ENCODE measurements at regions not wholly inside any gene's neighbourhood (a gene's known extent, or its start where the extent isn't known, plus 50 kb on each side); places are given as distances from the start of the nearest gene placed in this dataset.

GRCh38 chr6:50141100-50141499, 91.4 kb upstream of the DEFB112 start:
- Histone ChIP-seq H3K27me3 (ENCODE audit: control insufficient read depth in 3 of 3, insufficient read depth in 3 of 3, low read length in 3 of 3) (no peaks in the 10 kb centered on the region), H3K4me3 (ENCODE audit: low read length in 3 of 3) (no peak overlapping the region), H3K36me3 (ENCODE audit: control insufficient read depth in 3 of 3, insufficient read depth in 3 of 3, low read length in 3 of 3) (no peaks in the 10 kb centered on the region), H3K9me3 (ENCODE audit: control insufficient read depth in 3 of 3, low read length in 3 of 3) (no peaks in the 10 kb centered on the region), H3K27ac (ENCODE audit: low read depth, low read length) (no peak overlapping the region), H3K9ac (ENCODE audit: low read depth in 1 of 3, low read length in 3 of 3) (no peak overlapping the region), H3K4me1 (ENCODE audit: control insufficient read depth in 3 of 3, insufficient read depth in 3 of 3, low read length in 3 of 3) (no peaks in the 10 kb centered on the region)

- Histone ChIP-seq H3K27me3 (ENCODE audit: control insufficient read depth in 3 of 3, insufficient read depth in 3 of 3, low read length in 3 of 3) (no peaks in the 10 kb centered on the region), H3K9ac (ENCODE audit: low read depth in 1 of 3, low read length in 3 of 3) (no peak overlapping the region), H3K4me3 (ENCODE audit: low read length in 3 of 3) (no peak overlapping the region), H3K9me3 (ENCODE audit: control insufficient read depth in 3 of 3, low read length in 3 of 3) (no peaks in the 10 kb centered on the region), H3K27ac (ENCODE audit: low read depth, low read length) (no peak overlapping the region), H3K36me3 (ENCODE audit: control insufficient read depth in 3 of 3, insufficient read depth in 3 of 3, low read length in 3 of 3) (no peaks in the 10 kb centered on the region), H3K4me1 (ENCODE audit: control insufficient read depth in 3 of 3, insufficient read depth in 3 of 3, low read length in 3 of 3) (no peaks in the 10 kb centered on the region)
These were observed 93.4 kb upstream of the DEFB112 start for GRCh38 chr6:50143011-50143719.

- Histone ChIP-seq H3K36me3 (ENCODE audit: control insufficient read depth in 3 of 3, insufficient read depth in 3 of 3, low read length in 3 of 3) (no peaks in the 10 kb centered on the region), H3K4me1 (ENCODE audit: control insufficient read depth in 3 of 3, insufficient read depth in 3 of 3, low read length in 3 of 3) (no peaks in the 10 kb centered on the region), H3K27ac (ENCODE audit: low read depth, low read length) (no peak overlapping the region), H3K4me3 (ENCODE audit: low read length in 3 of 3) (no peak overlapping the region), H3K27me3 (ENCODE audit: control insufficient read depth in 3 of 3, insufficient read depth in 3 of 3, low read length in 3 of 3) (no peaks in the 10 kb centered on the region), H3K9me3 (ENCODE audit: control insufficient read depth in 3 of 3, low read length in 3 of 3) (no peaks in the 10 kb centered on the region), H3K9ac (ENCODE audit: low read depth in 1 of 3, low read length in 3 of 3) (no peak overlapping the region)
These were observed 95.4 kb upstream of the DEFB112 start for GRCh38 chr6:50145125-50145524.

GRCh38 chr6:50147371-50147770, 97.6 kb upstream of the DEFB112 start:
- H3K4me1 ChIP-seq (ENCODE audit: control insufficient read depth in 3 of 3, insufficient read depth in 3 of 3, low read length in 3 of 3), result no peaks in the 10 kb centered on the region
- no peaks in the 10 kb centered on the region for H3K9me3 ChIP-seq (ENCODE audit: control insufficient read depth in 3 of 3, low read length in 3 of 3)
- H3K9ac ChIP-seq (ENCODE audit: low read depth in 1 of 3, low read length in 3 of 3), result no peak overlapping the region
- H3K27ac ChIP-seq (ENCODE audit: low read depth, low read length), result no peak overlapping the region
- H3K27me3 ChIP-seq (ENCODE audit: control insufficient read depth in 3 of 3, insufficient read depth in 3 of 3, low read length in 3 of 3), result no peaks in the 10 kb centered on the region
- no peaks in the 10 kb centered on the region for H3K36me3 ChIP-seq (ENCODE audit: control insufficient read depth in 3 of 3, insufficient read depth in 3 of 3, low read length in 3 of 3)
- H3K4me3 ChIP-seq (ENCODE audit: low read length in 3 of 3), result no peak overlapping the region

GRCh38 chr6:50180646-50181045, 130.9 kb upstream of the DEFB112 start:
- Histone ChIP-seq H3K9ac (ENCODE audit: low read depth in 1 of 3, low read length in 3 of 3) (no peak overlapping the region), H3K4me3 (ENCODE audit: low read length in 3 of 3) (no peak overlapping the region), H3K36me3 (ENCODE audit: control insufficient read depth in 3 of 3, insufficient read depth in 3 of 3, low read length in 3 of 3) (no peaks in the 10 kb centered on the region), H3K9me3 (ENCODE audit: control insufficient read depth in 3 of 3, low read length in 3 of 3) (peaks cover 0 to 3% (median 0%) of the 10 kb centered on the region in 3 donors), H3K27ac (ENCODE audit: low read depth, low read length) (no peak overlapping the region), H3K4me1 (ENCODE audit: control insufficient read depth in 3 of 3, insufficient read depth in 3 of 3, low read length in 3 of 3) (no peaks in the 10 kb centered on the region), H3K27me3 (ENCODE audit: control insufficient read depth in 3 of 3, insufficient read depth in 3 of 3, low read length in 3 of 3) (no peaks in the 10 kb centered on the region)

- Histone ChIP-seq H3K27ac (ENCODE audit: low read depth, low read length) (no peak overlapping the region), H3K4me3 (ENCODE audit: low read length in 3 of 3) (no peak overlapping the region), H3K27me3 (ENCODE audit: control insufficient read depth in 3 of 3, insufficient read depth in 3 of 3, low read length in 3 of 3) (no peaks in the 10 kb centered on the region), H3K4me1 (ENCODE audit: control insufficient read depth in 3 of 3, insufficient read depth in 3 of 3, low read length in 3 of 3) (no peaks in the 10 kb centered on the region), H3K36me3 (ENCODE audit: control insufficient read depth in 3 of 3, insufficient read depth in 3 of 3, low read length in 3 of 3) (no peaks in the 10 kb centered on the region), H3K9me3 (ENCODE audit: control insufficient read depth in 3 of 3, low read length in 3 of 3) (no peaks in the 10 kb centered on the region), H3K9ac (ENCODE audit: low read depth in 1 of 3, low read length in 3 of 3) (no peak overlapping the region)
These were observed 135.3 kb upstream of the DEFB112 start for GRCh38 chr6:50185006-50185405.

- Histone ChIP-seq H3K4me3 (ENCODE audit: low read length in 3 of 3) (no peak overlapping the region), H3K9ac (ENCODE audit: low read depth in 1 of 3, low read length in 3 of 3) (no peak overlapping the region), H3K9me3 (ENCODE audit: control insufficient read depth in 3 of 3, low read length in 3 of 3) (no peaks in the 10 kb centered on the region), H3K36me3 (ENCODE audit: control insufficient read depth in 3 of 3, insufficient read depth in 3 of 3, low read length in 3 of 3) (no peaks in the 10 kb centered on the region), H3K27ac (ENCODE audit: low read depth, low read length) (no peak overlapping the region), H3K4me1 (ENCODE audit: control insufficient read depth in 3 of 3, insufficient read depth in 3 of 3, low read length in 3 of 3) (no peaks in the 10 kb centered on the region), H3K27me3 (ENCODE audit: control insufficient read depth in 3 of 3, insufficient read depth in 3 of 3, low read length in 3 of 3) (no peaks in the 10 kb centered on the region)
These were observed 137.7 kb upstream of the DEFB112 start for GRCh38 chr6:50187351-50187921.

- no peaks in the 10 kb centered on the region for H3K27me3 ChIP-seq (ENCODE audit: control insufficient read depth in 3 of 3, insufficient read depth in 3 of 3, low read length in 3 of 3)
- no peak overlapping the region for H3K4me3 ChIP-seq (ENCODE audit: low read length in 3 of 3)
- H3K4me1 ChIP-seq (ENCODE audit: control insufficient read depth in 3 of 3, insufficient read depth in 3 of 3, low read length in 3 of 3), result no peaks in the 10 kb centered on the region
- no peak overlapping the region for H3K9ac ChIP-seq (ENCODE audit: low read depth in 1 of 3, low read length in 3 of 3)
- H3K36me3 ChIP-seq (ENCODE audit: control insufficient read depth in 3 of 3, insufficient read depth in 3 of 3, low read length in 3 of 3), result no peaks in the 10 kb centered on the region
- no peaks in the 10 kb centered on the region for H3K9me3 ChIP-seq (ENCODE audit: control insufficient read depth in 3 of 3, low read length in 3 of 3)
- no peak overlapping the region for H3K27ac ChIP-seq (ENCODE audit: low read depth, low read length)
These were observed 148.5 kb upstream of the DEFB112 start for GRCh38 chr6:50198245-50198644.

- Histone ChIP-seq H3K9me3 (ENCODE audit: control insufficient read depth in 3 of 3, low read length in 3 of 3) (no peaks in the 10 kb centered on the region), H3K4me3 (ENCODE audit: low read length in 3 of 3) (no peak overlapping the region), H3K4me1 (ENCODE audit: control insufficient read depth in 3 of 3, insufficient read depth in 3 of 3, low read length in 3 of 3) (no peaks in the 10 kb centered on the region), H3K27me3 (ENCODE audit: control insufficient read depth in 3 of 3, insufficient read depth in 3 of 3, low read length in 3 of 3) (no peaks in the 10 kb centered on the region), H3K36me3 (ENCODE audit: control insufficient read depth in 3 of 3, insufficient read depth in 3 of 3, low read length in 3 of 3) (no peaks in the 10 kb centered on the region), H3K9ac (ENCODE audit: low read depth in 1 of 3, low read length in 3 of 3) (no peak overlapping the region), H3K27ac (ENCODE audit: low read depth, low read length) (no peak overlapping the region)
These were observed 153.0 kb upstream of the DEFB112 start for GRCh38 chr6:50202766-50203165.

- H3K9me3 ChIP-seq (ENCODE audit: control insufficient read depth in 3 of 3, low read length in 3 of 3), result no peaks in the 10 kb centered on the region
- no peak overlapping the region for H3K9ac ChIP-seq (ENCODE audit: low read depth in 1 of 3, low read length in 3 of 3)
- no peak overlapping the region for H3K4me3 ChIP-seq (ENCODE audit: low read length in 3 of 3)
- no peaks in the 10 kb centered on the region for H3K27me3 ChIP-seq (ENCODE audit: control insufficient read depth in 3 of 3, insufficient read depth in 3 of 3, low read length in 3 of 3)
- H3K36me3 ChIP-seq (ENCODE audit: control insufficient read depth in 3 of 3, insufficient read depth in 3 of 3, low read length in 3 of 3), result no peaks in the 10 kb centered on the region
- H3K4me1 ChIP-seq (ENCODE audit: control insufficient read depth in 3 of 3, insufficient read depth in 3 of 3, low read length in 3 of 3), result no peaks in the 10 kb centered on the region
- no peak overlapping the region for H3K27ac ChIP-seq (ENCODE audit: low read depth, low read length)
These were observed 161.9 kb upstream of the DEFB112 start for GRCh38 chr6:50211582-50211981.

Measured in skeletal muscle tissue (tissue), 3 donors.